Transverse colon (tissue), 4 donors: ENCODE measurements at regions not wholly inside any gene's neighbourhood (a gene's known extent, or its start where the extent isn't known, plus 50 kb on each side); places are given as distances from the start of the nearest gene placed in this dataset.

ENCODE experiments used
- DNase-seq: peaks from one replicate; pipeline ENCODE4 v3.0.0-alpha.2; 2019
- H3K27ac ChIP-seq, 4 donors: fragments of 200-600 bp; sonication (generic); 2 replicates each; pipeline ENCODE4 v1.5.1; 2016 to 2018; ENCODE audit warnings: inconsistent platforms in 4 of 4
- H3K27me3 ChIP-seq: fragments of 200-600 bp; sonication (generic); 2 replicates; pipeline ENCODE4 v1.5.1; 2017; ENCODE audit warnings: inconsistent platforms
- H3K36me3 ChIP-seq, 4 donors: fragments of 200-600 bp; sonication (generic); 2 replicates each; pipeline ENCODE4 v1.5.1; 2017 to 2019; ENCODE audit warnings: inconsistent platforms in 4 of 4
- H3K4me1 ChIP-seq, 4 donors: fragments of 200-600 bp; sonication (generic); 2 replicates each; pipeline ENCODE4 v1.5.1; 2017 to 2020; ENCODE audit warnings: inconsistent platforms in 4 of 4
- H3K4me3 ChIP-seq, 4 donors: fragments of 200-600 bp; sonication (generic); 1 replicate in 1 of 4; 2 replicates in 3 of 4; pipeline versions ENCODE4 v1.5.1 to v1.6.1; 2017 to 2019; ENCODE audit warnings: inconsistent platforms in 4 of 4
- H3K9me3 ChIP-seq, 2 donors: fragments of 200-600 bp; sonication (generic); 2 replicates each; pipeline ENCODE4 v1.5.1; 2017 to 2019; ENCODE audit warnings: inconsistent platforms in 2 of 2
- CTCF ChIP-seq, 5 experiments: fragments of 200-600 bp in 3 of 5; fragments of 450-650 bp in 2 of 5; sonication (generic) in 3 of 5; IDR thresholded peaks; 1 replicate in 2 of 5; 2 replicates in 3 of 5; pipeline ENCODE4 v1.5.1; 2016 to 2017; ENCODE audit warnings: antibody characterized with exemption in 5 of 5, inconsistent platforms in 3 of 5, mild to moderate bottlenecking in 2 of 5, moderate library complexity in 1 of 5
- EP300 ChIP-seq: sonication (generic); formaldehyde crosslinking; IDR thresholded peaks from one replicate; pipeline ENCODE4 v1.6.1; 2017; ENCODE audit warnings: antibody characterized with exemption, low read depth
- POLR2A ChIP-seq: fragments of 450-650 bp; IDR thresholded peaks from one replicate; pipeline ENCODE4 v1.6.1; 2016; ENCODE audit warnings: antibody characterized with exemption, mild to moderate bottlenecking, moderate library complexity
- POLR2AphosphoS5 ChIP-seq, 3 donors: sonication (generic); formaldehyde crosslinking; IDR thresholded peaks; one replicate each; pipeline ENCODE4 v1.6.1; 2016; ENCODE audit warnings: antibody characterized with exemption in 3 of 3
- WGBS, 2 donors: methylation state at CpG; one replicate each; pipeline ENCODE4 v1.1.5; 2018; ENCODE audit warnings: low coverage in 1 of 2; 5-methylcytosine and 5-hydroxymethylcytosine counted together
- in situ Hi-C, 4 donors: fragments of 200-750 bp; cut with MboI; loops; one replicate each; pipeline versions ENCODE4 v1.15.0 to v1.15.1; 2017; ENCODE audit warnings: low sequenced_read_pairs in 3 of 4, low pct_ligation_motif_present in 1 of 4, low pct_unique_long_range_greater_than_20kb in 1 of 4
- intact Hi-C: fragments of 100-400 bp; cut with DNase I; formaldehyde crosslinking; loops from one replicate; pipeline ENCODE4 v1.15.1; 2023; ENCODE audit warnings: low total_unique reads

- intact Hi-C loops, result no loop called here
Observed at GRCh38 chr16:82510789-82511305, 115.9 kb upstream of the CDH13 start.

GRCh38 chr16:82509691-82510430 is 116.9 kb upstream of the CDH13 start:
- no peak for DNase-seq
- Histone ChIP-seq H3K4me3 (no peak overlapping the region), H3K27me3 (no peaks in the 10 kb centered on the region), H3K36me3 (no peaks in the 10 kb centered on the region), H3K4me1 (peaks cover 0 to 3% (median 0%) of the 10 kb centered on the region in 4 donors), H3K9me3 (no peaks in the 10 kb centered on the region), H3K27ac (no peak overlapping the region)
- in situ Hi-C loops (no loop called here), intact Hi-C loops (loop anchor here (10.0 kb wide), 1 partner anchor 55 kb away; no protein-coding TSS in a partner anchor)
- WGBS, 2 donors, result 91% methylated on average over 5 of the region's 5 CpGs; no CpG with 5 or more reads in 1 of the 2 donors
- no peak for TF ChIP-seq EP300
- no peak for TF ChIP-seq POLR2AphosphoS5 (IDR thresholded peaks at IDR 0.05)
- no peak for TF ChIP-seq CTCF (IDR thresholded peaks at IDR 0.05)
- TF ChIP-seq POLR2A, result no peak

More at GRCh38 chr16:82510789-82511305, 115.9 kb upstream of the CDH13 start:
- TF ChIP-seq CTCF (IDR thresholded peaks at IDR 0.05) (no peak), POLR2A (no peak), EP300 (no peak), POLR2AphosphoS5 (IDR thresholded peaks at IDR 0.05) (no peak)
- Histone ChIP-seq H3K4me1 (no peaks in the 10 kb centered on the region), H3K9me3 (no peaks in the 10 kb centered on the region), H3K36me3 (no peaks in the 10 kb centered on the region), H3K27me3 (no peaks in the 10 kb centered on the region), H3K27ac (no peak overlapping the region), H3K4me3 (no peak overlapping the region)
- 25 to 67% methylated on average over 2 of the region's 2 CpGs for WGBS, 2 donors
- in situ Hi-C loops, result no loop called here
- no peak for DNase-seq

GRCh38 chr16:82506692-82507670 is 119.8 kb upstream of the CDH13 start:
- TF ChIP-seq POLR2AphosphoS5 (IDR thresholded peaks at IDR 0.05) (peak in 1 of 3 donors; percentile 17), POLR2A (no peak)
- no peak overlapping the region for H3K4me3 ChIP-seq
- whole genome bisulfite sequencing, 2 donors, result 64 to 66% methylated on average over 3 to 18 of the region's 19 CpGs
- intact Hi-C loops (loop anchor here (10.0 kb wide), 1 partner anchor 58 kb away; no protein-coding TSS in a partner anchor), in situ Hi-C loops (no loop called here)
- no peaks in the 10 kb centered on the region for H3K36me3 ChIP-seq
- no peak for DNase-seq
- peaks cover 0 to 8% (median 0%) of the 10 kb centered on the region in 4 donors for H3K4me1 ChIP-seq
- no peaks in the 10 kb centered on the region for H3K27me3 ChIP-seq
- H3K9me3 ChIP-seq, result no peaks in the 10 kb centered on the region
- peak overlapping the region in 1 of 4 donors; percentile 21 for H3K27ac ChIP-seq

- no peak for DNase-seq
- intact Hi-C loops, result loop anchor here (10.0 kb wide), 1 partner anchor 60 kb away; no protein-coding TSS in a partner anchor
- no peak overlapping the region for H3K27ac ChIP-seq
Observed at GRCh38 chr16:82504836-82505235, 121.9 kb upstream of the CDH13 start.

More at GRCh38 chr16:82504836-82505235, 121.9 kb upstream of the CDH13 start:
- Histone ChIP-seq H3K4me1 (peaks cover 0 to 8% (median 0%) of the 10 kb centered on the region in 4 donors), H3K27me3 (no peaks in the 10 kb centered on the region), H3K36me3 (no peaks in the 10 kb centered on the region), H3K9me3 (no peaks in the 10 kb centered on the region), H3K4me3 (no peak overlapping the region)
- in situ Hi-C loops, result no loop called here
- WGBS, 2 donors, result 69% methylated on average over 8 of the region's 8 CpGs; no CpG with 5 or more reads in 1 of the 2 donors
- no peak for TF ChIP-seq CTCF (IDR thresholded peaks at IDR 0.05)
- TF ChIP-seq POLR2A, result no peak
- no peak for TF ChIP-seq EP300
- peak in 2 of 3 donors; percentile 12 to 20 for TF ChIP-seq POLR2AphosphoS5 (IDR thresholded peaks at IDR 0.05)
